ENCODE measurements at regions not wholly inside any gene's neighbourhood (a gene's known extent, or its start where the extent isn't known, plus 50 kb on each side); places are given as distances from the start of the nearest gene placed in this dataset.
A peak's percentile ranks its signal among the peaks of the same experiment; 100 is the strongest.

DNA sequence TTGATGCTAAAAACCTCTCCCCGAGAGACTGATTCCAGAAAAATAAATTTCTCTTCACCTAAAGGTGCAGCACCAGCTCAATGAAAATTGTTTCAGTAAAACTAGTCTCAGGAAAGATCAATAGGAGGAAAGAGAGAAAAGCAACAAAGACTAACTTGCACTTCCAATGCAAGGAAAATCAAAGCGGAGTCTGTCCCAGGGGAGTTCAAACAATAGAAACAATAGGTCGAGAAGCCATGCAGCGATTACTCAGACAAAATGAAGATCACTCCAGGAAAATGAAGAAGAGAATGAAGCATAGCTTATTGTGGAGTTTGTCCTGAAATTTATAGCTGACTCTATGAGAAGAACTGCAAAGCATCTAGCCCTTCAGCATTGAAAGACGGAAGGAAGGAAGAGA is 105.1 kb upstream of the FRMD4B start:
- DNase-seq: no peak
- no peaks in the 10 kb centered on the region for H3K27me3 ChIP-seq
- TF ChIP-seq POLR2A (IDR thresholded peaks at IDR 0.05) (no peak), POLR2AphosphoS5 (IDR thresholded peaks at IDR 0.05) (no peak), EP300 (IDR thresholded peaks at IDR 0.05) (no peak)
- TF ChIP-seq, protein P1, sequence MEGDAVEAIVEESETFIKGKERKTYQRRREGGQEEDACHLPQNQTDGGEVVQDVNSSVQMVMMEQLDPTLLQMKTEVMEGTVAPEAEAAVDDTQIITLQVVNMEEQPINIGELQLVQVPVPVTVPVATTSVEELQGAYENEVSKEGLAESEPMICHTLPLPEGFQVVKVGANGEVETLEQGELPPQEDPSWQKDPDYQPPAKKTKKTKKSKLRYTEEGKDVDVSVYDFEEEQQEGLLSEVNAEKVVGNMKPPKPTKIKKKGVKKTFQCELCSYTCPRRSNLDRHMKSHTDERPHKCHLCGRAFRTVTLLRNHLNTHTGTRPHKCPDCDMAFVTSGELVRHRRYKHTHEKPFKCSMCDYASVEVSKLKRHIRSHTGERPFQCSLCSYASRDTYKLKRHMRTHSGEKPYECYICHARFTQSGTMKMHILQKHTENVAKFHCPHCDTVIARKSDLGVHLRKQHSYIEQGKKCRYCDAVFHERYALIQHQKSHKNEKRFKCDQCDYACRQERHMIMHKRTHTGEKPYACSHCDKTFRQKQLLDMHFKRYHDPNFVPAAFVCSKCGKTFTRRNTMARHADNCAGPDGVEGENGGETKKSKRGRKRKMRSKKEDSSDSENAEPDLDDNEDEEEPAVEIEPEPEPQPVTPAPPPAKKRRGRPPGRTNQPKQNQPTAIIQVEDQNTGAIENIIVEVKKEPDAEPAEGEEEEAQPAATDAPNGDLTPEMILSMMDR (IDR thresholded peaks at IDR 0.05): no peak
- H3K27ac ChIP-seq: no peak overlapping the region
- H3K4me1 ChIP-seq: peaks cover 0 to 5% (median 2%) of the 10 kb centered on the region in 4 donors
- no peaks in the 10 kb centered on the region for H3K9me3 ChIP-seq
- WGBS, 2 donors: 73 to 74% methylated on average over 5 of the region's 5 CpGs
- no peaks in the 10 kb centered on the region for H3K36me3 ChIP-seq
- H3K4me3 ChIP-seq: no peak overlapping the region
- ATAC-seq (ENCODE audit: low FRiP score in 2 of 2): no peak

DNA sequence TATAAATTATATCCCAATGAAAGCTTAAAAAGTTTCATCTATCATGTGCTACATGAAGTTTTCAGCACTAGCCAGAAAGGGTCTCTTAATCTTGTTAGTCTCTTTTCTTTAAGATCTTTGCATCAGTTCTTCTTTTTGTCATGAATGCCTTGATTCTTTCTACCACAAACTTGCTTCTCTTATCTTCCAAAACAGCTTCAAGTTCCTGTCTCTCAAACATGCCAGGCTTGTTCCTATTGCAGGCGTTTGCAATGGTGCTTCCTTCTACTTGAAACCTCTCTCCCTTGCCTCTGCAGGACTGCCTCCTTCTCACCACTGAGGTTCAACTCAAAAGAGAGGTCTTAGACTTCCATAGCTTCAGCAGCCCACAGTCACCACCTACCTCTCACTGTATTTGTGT is 104.3 kb upstream of the FRMD4B start:
- Histone ChIP-seq H3K36me3 (no peaks in the 10 kb centered on the region), H3K9me3 (no peaks in the 10 kb centered on the region), H3K4me1 (peaks cover 0 to 5% (median 2%) of the 10 kb centered on the region in 4 donors), H3K27ac (no peak overlapping the region), H3K4me3 (no peak overlapping the region), H3K27me3 (no peaks in the 10 kb centered on the region)
- WGBS, 2 donors: 9 to 17% methylated on average over 1 of the region's 1 CpG
- TF ChIP-seq EP300 (IDR thresholded peaks at IDR 0.05): no peak
- TF ChIP-seq POLR2AphosphoS5 (IDR thresholded peaks at IDR 0.05): no peak
- TF ChIP-seq POLR2A (IDR thresholded peaks at IDR 0.05): no peak
- ATAC-seq (ENCODE audit: low FRiP score in 2 of 2) (no peak), DNase-seq (no peak)

DNA sequence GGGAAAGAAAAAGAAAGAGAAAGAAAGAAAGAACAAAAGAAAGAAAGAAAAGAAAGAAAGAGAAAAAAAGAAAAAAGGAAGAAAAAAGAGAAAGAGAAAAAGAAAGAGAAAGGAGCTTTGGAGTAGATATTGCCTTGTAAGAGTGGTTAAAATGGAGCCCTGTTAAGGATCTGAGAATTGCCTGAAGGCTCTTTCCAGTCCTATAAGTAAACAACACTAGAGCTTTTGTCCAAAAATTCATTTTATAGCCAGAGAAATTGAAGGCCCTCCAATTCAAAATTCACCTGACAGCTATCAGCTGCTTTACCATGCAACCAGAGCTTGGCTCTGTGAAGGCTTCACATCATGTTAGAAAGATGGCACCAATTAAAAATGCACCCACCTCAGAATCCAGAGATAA is 102.1 kb upstream of the FRMD4B start:
- peaks cover 0 to 5% (median 0%) of the 10 kb centered on the region in 4 donors for H3K4me1 ChIP-seq
- no peak overlapping the region for H3K4me3 ChIP-seq
- no peaks in the 10 kb centered on the region for H3K36me3 ChIP-seq
- TF ChIP-seq POLR2AphosphoS5 (IDR thresholded peaks at IDR 0.05) (no peak), POLR2A (IDR thresholded peaks at IDR 0.05) (no peak), EP300 (IDR thresholded peaks at IDR 0.05) (no peak)
- TF ChIP-seq, protein P1 (IDR thresholded peaks at IDR 0.05): no peak
- no peaks in the 10 kb centered on the region for H3K27me3 ChIP-seq
- H3K27ac ChIP-seq: no peak overlapping the region
- ATAC-seq (ENCODE audit: low FRiP score in 2 of 2): no peak
- no peak for DNase-seq
- no peaks in the 10 kb centered on the region for H3K9me3 ChIP-seq

DNA sequence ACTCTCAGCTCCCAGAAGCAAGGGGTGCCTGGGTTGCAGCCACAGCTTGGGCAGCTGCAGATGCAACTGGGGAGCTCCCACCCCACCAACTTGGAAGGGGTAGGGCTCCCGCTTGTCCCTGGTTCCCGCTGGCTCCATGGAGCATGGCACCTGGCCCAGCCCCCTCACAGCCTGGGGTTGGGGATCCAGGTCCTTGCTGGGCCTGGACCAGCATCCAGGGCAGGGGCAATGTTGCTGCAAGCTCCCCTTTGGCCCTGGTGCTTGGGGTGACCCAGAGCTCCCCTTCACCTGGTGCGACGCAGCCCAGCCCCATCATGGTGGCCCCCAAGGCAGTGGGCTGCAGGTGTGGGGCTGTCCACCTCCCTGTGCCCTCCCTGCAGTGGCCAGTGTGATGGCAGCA is 99.6 kb upstream of the FRMD4B start:
- Histone ChIP-seq H3K27me3 (no peaks in the 10 kb centered on the region), H3K36me3 (no peaks in the 10 kb centered on the region), H3K4me1 (no peaks in the 10 kb centered on the region), H3K4me3 (no peak overlapping the region), H3K9me3 (no peaks in the 10 kb centered on the region), H3K27ac (no peak overlapping the region)
- TF ChIP-seq EP300 (IDR thresholded peaks at IDR 0.05): no peak
- no peak for TF ChIP-seq POLR2A (IDR thresholded peaks at IDR 0.05)
- no peak for TF ChIP-seq POLR2AphosphoS5 (IDR thresholded peaks at IDR 0.05)
- TF ChIP-seq, protein P1 (IDR thresholded peaks at IDR 0.05): no peak
- ATAC-seq (ENCODE audit: low FRiP score in 2 of 2) (peak; percentile 14 to 43), DNase-seq (peak in 1 of 2 donors; percentile 53)
- 100% methylated on average over 1 to 2 of the region's 4 CpGs for WGBS, 2 donors

DNA sequence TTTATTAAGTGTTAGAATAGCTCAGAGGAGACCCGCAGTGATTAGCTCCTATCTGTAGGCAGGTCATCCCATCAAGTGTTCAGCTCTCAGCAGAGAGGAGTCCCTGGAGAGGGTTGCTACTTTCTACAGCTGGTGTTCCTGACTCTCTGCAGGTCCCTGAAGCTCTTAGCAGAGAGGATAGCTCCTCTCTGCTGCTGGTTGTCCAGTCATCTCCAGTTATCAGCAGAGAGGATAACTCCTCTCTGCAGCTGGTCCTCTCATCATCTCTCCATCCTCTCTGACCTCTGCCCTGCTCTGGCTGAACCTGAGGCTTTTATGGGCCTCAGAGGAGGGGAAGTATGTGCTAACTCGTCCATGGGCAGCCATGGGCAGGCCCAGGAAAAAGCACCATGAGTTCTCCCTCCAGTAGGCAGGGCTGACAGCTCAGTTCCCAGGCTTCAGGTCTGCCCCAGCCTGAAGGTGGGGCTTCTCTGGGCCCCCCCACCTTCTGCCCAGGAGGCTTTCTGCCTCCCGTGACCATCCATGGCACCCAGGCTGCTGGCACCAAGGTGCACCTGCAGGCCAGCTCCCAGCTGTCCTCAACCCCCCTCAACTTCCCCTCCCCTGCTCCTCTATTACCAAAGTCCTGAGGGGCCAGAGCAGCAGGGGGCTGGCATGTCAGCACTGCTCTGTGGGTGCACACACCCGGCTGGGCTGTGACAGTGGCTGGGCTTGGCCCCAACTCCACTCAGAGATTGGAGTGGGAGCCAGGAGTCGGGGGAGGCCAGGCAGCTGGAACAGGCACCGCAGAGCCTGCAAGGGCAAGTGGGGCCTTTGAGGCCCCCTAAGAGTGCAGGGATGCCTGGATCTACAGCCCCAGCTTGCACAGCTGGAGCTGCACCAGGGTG is 98.9 kb upstream of the FRMD4B start:
- H3K27ac ChIP-seq: no peak overlapping the region
- DNase-seq (peak in 1 of 2 donors; percentile 59), ATAC-seq (ENCODE audit: low FRiP score in 2 of 2) (peak; percentile 31 to 61)
- H3K27me3 ChIP-seq: no peaks in the 10 kb centered on the region
- TF ChIP-seq POLR2A (IDR thresholded peaks at IDR 0.05) (no peak), EP300 (IDR thresholded peaks at IDR 0.05) (no peak), POLR2AphosphoS5 (IDR thresholded peaks at IDR 0.05) (no peak)
- TF ChIP-seq, protein P1 (IDR thresholded peaks at IDR 0.05): no peak
- no peaks in the 10 kb centered on the region for H3K36me3 ChIP-seq
- H3K9me3 ChIP-seq: no peaks in the 10 kb centered on the region
- 76 to 77% methylated on average over 2 to 6 of the region's 6 CpGs for WGBS, 2 donors
- no peak overlapping the region for H3K4me3 ChIP-seq
- no peaks in the 10 kb centered on the region for H3K4me1 ChIP-seq
